ENCODE measurements at regions not wholly inside any gene's neighbourhood (a gene's known extent, or its start where the extent isn't known, plus 50 kb on each side); places are given as distances from the start of the nearest gene placed in this dataset.

- Histone ChIP-seq H4K20me1 (ENCODE audit: control insufficient read depth, insufficient read depth) (no peaks in the 10 kb centered on the region), H3K4me2 (ENCODE audit: control insufficient read depth, insufficient read depth) (no peak overlapping the region), H3K79me2 (ENCODE audit: control insufficient read depth, insufficient read depth, low read length) (no peaks in the 10 kb centered on the region), H3K27ac (ENCODE audit: control insufficient read depth, insufficient read depth) (no peak overlapping the region), H3K9ac (ENCODE audit: control insufficient read depth, insufficient read depth, low read length) (no peak overlapping the region), H3K27me3 (replicated peaks in 1 of 2; ENCODE audit: control insufficient read depth in 2 of 2, insufficient read depth in 2 of 2, low read length in 1 of 2) (no peaks in the 10 kb centered on the region), H3K4me1 (ENCODE audit: control insufficient read depth, insufficient read depth, low read length) (no peaks in the 10 kb centered on the region), H3K36me3 (ENCODE audit: control insufficient read depth in 2 of 2, insufficient read depth in 2 of 2, low read length in 1 of 2) (no peaks in the 10 kb centered on the region), H3K4me3 (no peak overlapping the region), H3K9me3 (replicated peaks; ENCODE audit: control insufficient read depth, insufficient read depth, low read length) (no peaks in the 10 kb centered on the region), H2AFZ (ENCODE audit: control insufficient read depth, low read depth, low read length) (no peak overlapping the region)
- BruUV-seq (replicated peaks), result no TSS peak
- POLR2A ChIA-PET, result no interaction called here
- CTCF ChIA-PET, result no interaction called here
- WGBS (ENCODE audit: insufficient coverage, insufficient replicate concordance, low lambda C conversion rate, missing lambda C conversion rate), result 82% methylated on average over 12 of the region's 12 CpGs
- no peak for ATAC-seq
- no peak for FAIRE-seq
- RAD21 ChIA-PET (ENCODE audit: unreplicated experiment), result no interaction called here
- TF ChIP-seq NR2C1 (IDR thresholded peaks at IDR 0.05) (no peak), ZBTB4 (CRISPR knock-in tag; IDR thresholded peaks at IDR 0.05) (no peak), IRF4 (IDR thresholded peaks at IDR 0.05; ENCODE audit: low read depth, low read length) (no peak), MEF2A (IDR thresholded peaks at IDR 0.05; ENCODE audit: insufficient read depth, low read depth, low read length) (no peak), EZH2 (IDR thresholded peaks at IDR 0.05; ENCODE audit: borderline replicate concordance, control insufficient read depth, low read depth, low read length) (no peak), POLR2AphosphoS2 (IDR thresholded peaks at IDR 0.05; ENCODE audit: low read depth, low read length) (no peak), RCOR1 (conservative IDR thresholded peaks at IDR 0.05; ENCODE audit: low read depth, low read length) (no peak), NFYB (IDR thresholded peaks at IDR 0.05; ENCODE audit: insufficient read depth, low read depth, low read length) (no peak), SP1 (IDR thresholded peaks at IDR 0.05; ENCODE audit: low read depth, low read length) (no peak), HCFC1 (IDR thresholded peaks at IDR 0.05; ENCODE audit: low read length) (no peak), ASH2L (IDR thresholded peaks at IDR 0.05; ENCODE audit: borderline replicate concordance, low read depth) (no peak), USF1 (IDR thresholded peaks at IDR 0.05; ENCODE audit: borderline replicate concordance, extremely low read length, insufficient read depth, low read depth, low read length) (no peak), ZNF207 (IDR thresholded peaks at IDR 0.05; ENCODE audit: borderline replicate concordance) (no peak)
- intact Hi-C loops (cut with micrococcal nuclease; ENCODE audit: unreplicated experiment), result no loop called here
- SMC1A ChIA-PET (ENCODE audit: uncharacterized antibody, unreplicated experiment), result interaction anchor here (1.5 kb wide), 1 partner anchor 20 kb away, joined by 3 read pairs; no protein-coding TSS in a partner anchor
- no peak for DNase-seq (ENCODE audit: low read depth, low spot score)
- in situ Hi-C loops (cut with MboI), result no loop called here
Measured at GRCh38 chr1:195325181-195325580, 1283.1 kb downstream of the KCNT2 start.
